Right hindlimb (tissue), 1 donor: ENCODE measurements at regions not wholly inside any gene's neighbourhood (a gene's known extent, or its start where the extent isn't known, plus 50 kb on each side); places are given as distances from the start of the nearest gene placed in this dataset.
"Not testable (repeated sequence)": the region's sequence is repeated elsewhere in the genome, so short reads cannot be mapped to it uniquely, and the experiment has no call there.

ENCODE experiments used
- DNase-seq: peaks from one replicate; pipeline ENCODE4 v3.0.0-alpha.2; 2018

GRCh38 chr15:77944002-77944867, 133.3 kb downstream of the TBC1D2B start:
- DNase-seq: peak; percentile 89

- no peak for DNase-seq
Measured at GRCh38 chr15:77942611-77943211, 134.8 kb downstream of the TBC1D2B start.

- not testable (repeated sequence) for DNase-seq
Measured at GRCh38 chr15:77941090-77941827, 136.3 kb downstream of the TBC1D2B start.

- no peak for DNase-seq
Measured at GRCh38 chr15:77940381-77940947, 137.0 kb downstream of the TBC1D2B start.

GRCh38 chr15:77939851-77940250, 137.7 kb downstream of the TBC1D2B start:
- no peak for DNase-seq

- peak; percentile 49 for DNase-seq
Measured at GRCh38 chr15:77939026-77939425, 138.5 kb downstream of the TBC1D2B start.

GRCh38 chr15:77938546-77938945, 139.0 kb downstream of the TBC1D2B start:
- DNase-seq: not testable (repeated sequence)

GRCh38 chr15:77936567-77936966, 140.9 kb downstream of the TBC1D2B start:
- DNase-seq: not testable (repeated sequence)

GRCh38 chr15:77934516-77934915, 143.0 kb downstream of the TBC1D2B start:
- not testable (repeated sequence) for DNase-seq

- not testable (repeated sequence) for DNase-seq
Measured at GRCh38 chr15:77930907-77931306, 146.6 kb downstream of the TBC1D2B start.

GRCh38 chr15:77930490-77930889, 147.0 kb downstream of the TBC1D2B start:
- not testable (repeated sequence) for DNase-seq

GRCh38 chr15:77926789-77927188, 150.7 kb downstream of the TBC1D2B start:
- DNase-seq: not testable (repeated sequence)

- not testable (repeated sequence) for DNase-seq
Measured at GRCh38 chr15:77926296-77926695, 151.2 kb downstream of the TBC1D2B start.

GRCh38 chr15:77925101-77925500, 152.4 kb downstream of the TBC1D2B start:
- not testable (repeated sequence) for DNase-seq

- DNase-seq: no peak
Measured at GRCh38 chr15:77921664-77922063, 155.8 kb downstream of the TBC1D2B start.

GRCh38 chr15:77916966-77917635, 160.4 kb downstream of the TBC1D2B start:
- DNase-seq: not testable (repeated sequence)

GRCh38 chr15:77915961-77916330, 161.6 kb downstream of the TBC1D2B start:
- DNase-seq: not testable (repeated sequence)

GRCh38 chr15:77915261-77915960, 162.1 kb downstream of the TBC1D2B start:
- DNase-seq: no peak

GRCh38 chr15:77914531-77914930, 163.0 kb downstream of the TBC1D2B start:
- not testable (repeated sequence) for DNase-seq

- peak; percentile 85 for DNase-seq
Measured at GRCh38 chr15:77910030-77910911, 167.2 kb downstream of the TBC1D2B start.
